HG02763 (cell line): ENCODE measurements at regions not wholly inside any gene's neighbourhood (a gene's known extent, or its start where the extent isn't known, plus 50 kb on each side); places are given as distances from the start of the nearest gene placed in this dataset.
A peak's percentile ranks its signal among the peaks of the same experiment; 100 is the strongest.
"Not testable (repeated sequence)": the region's sequence is repeated elsewhere in the genome, so short reads cannot be mapped to it uniquely, and the experiment has no call there.

Experiments used
- ATAC-seq: cut with Tn5 transposase; IDR thresholded peaks from one replicate; pipeline ENCODE4 v1.9.1; 2021; ENCODE audit warnings: mild to moderate bottlenecking, moderate library complexity; ENCODE audit not compliant: unreplicated experiment

DNA sequence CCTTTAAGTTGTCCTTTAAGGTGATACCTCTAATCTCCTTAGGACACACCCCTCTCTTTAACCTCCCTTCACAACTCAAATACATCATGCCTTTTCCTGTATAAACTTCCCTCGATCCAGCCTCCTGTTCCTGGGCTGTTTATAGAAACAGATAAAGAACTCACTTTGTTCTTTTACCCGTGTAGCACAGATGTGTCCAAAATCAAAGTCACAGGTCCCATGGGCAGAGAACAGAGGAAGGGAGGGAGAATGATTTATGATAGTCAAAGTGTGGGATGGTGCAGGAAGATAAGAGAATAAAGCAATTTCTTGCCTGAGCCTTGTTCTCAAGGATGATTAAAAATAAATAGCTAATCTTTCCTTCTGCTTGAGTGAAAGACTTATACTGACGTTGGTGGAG lies 50.3 kb upstream of the CABCOCO1 start:
- ATAC-seq: no peak

DNA sequence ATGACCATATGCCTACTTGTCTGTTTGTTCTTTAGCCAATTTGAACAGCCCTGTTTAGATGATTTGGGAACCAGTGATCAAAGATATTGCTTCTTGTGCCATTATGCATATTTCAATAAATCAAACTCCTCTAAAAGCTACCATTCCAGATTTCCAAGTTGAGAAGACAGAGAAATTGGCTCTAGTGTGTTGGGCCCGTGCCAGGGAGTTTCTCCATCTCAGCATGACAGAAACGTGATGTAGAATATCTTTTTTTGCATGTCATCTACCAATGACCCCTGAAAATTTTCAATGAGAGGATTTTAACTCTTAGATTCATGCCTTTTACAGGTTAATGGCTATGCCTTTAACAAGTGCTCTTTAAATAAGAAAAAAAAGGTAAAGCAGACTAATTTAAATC lies 50.7 kb upstream of the CABCOCO1 start:
- no peak for ATAC-seq

DNA sequence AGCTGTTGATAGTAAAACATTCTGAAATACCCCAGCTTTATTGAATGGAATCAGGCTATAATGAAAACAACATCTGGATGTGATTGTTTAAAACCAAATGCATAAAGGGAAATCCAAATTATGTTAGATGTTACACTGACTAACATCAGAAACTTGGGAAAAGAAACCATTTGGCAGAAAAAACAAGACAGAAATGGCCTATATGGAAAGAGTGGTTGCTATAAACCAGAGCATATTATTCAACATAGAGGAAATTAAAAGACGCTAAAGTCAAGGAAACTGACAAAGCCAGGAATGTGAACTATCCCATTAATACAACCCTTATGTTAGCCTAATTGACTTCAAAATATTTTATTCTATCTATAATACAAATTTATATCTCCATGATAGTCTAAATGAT lies 53.0 kb upstream of the CABCOCO1 start:
- no peak for ATAC-seq

DNA sequence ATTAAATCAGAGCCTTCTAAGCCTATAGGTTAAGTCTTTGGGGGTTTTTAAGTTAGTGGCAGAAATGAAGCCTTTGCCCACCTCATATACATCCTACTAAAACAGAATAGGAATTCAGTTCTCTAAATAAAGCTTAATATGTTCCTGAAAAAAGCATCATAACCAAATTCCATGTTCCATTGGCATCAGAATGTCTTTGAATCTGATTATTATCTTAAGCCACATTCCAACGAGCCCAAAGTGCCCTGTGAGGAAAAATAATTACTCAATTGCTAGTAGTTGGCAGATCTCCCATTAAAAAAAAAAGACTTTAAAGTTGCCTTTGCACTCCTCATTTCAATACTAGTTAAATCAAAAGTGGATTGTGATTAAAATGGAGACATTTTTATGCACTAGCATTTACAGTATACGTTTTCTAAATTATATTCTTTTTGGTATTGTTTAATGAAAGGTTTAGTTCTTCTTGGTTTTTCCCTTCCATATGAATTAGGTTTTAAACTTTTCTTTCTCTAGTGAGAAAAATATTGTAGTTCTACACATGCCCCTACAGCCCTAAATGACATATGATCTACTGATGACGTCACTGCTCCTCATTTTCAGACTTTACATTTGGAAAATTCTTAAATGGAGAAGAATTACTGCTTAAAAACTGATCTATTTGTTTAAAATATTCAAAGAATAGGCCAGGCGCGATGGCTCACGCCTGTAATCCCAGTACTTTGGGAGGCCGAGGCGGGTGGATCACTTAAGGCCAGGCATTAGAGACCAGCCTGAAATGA lies 54.3 kb upstream of the CABCOCO1 start:
- no peak for ATAC-seq

DNA sequence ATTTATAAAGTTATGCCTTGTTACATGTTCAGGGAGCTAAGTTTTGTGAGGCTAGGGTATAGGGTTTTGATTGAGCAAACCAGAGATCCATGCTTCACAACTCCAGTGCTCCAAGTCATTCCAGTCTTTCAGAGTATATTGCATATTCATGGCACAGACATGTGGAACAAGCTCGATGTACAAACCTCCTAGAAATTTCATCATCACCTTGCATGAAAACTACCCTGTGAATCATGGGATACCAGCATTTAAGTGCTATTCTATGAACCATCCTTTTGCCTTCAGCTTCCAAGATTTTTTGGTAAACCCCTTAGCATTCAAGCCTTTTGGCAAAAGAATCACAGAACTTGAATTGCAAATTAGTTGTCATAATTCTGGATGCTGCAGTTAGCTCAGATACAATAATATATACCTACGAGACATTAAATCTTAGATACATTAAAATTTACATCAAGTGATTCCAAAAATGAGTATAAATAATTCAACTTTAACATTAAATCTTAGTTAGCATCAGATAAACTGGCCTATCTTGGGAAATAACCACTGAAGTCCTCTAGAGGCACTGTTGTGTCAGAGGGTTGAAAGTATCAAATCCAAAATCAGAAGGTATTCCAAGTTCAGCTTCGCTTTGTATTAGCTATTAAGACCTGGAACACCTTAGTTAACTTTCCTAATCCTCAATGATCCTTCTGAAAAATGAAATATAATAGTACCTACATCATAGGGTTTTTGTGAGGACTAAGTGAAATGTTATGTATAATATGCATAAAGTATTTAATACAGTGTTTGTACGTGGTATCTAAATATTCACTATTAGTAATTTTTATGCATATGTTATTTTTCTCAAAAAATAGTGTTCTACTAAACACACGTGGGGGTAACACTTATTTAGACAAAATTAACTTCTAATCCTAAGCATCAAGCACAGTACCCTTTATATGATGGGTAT lies 55.5 kb upstream of the CABCOCO1 start:
- no peak for ATAC-seq

DNA sequence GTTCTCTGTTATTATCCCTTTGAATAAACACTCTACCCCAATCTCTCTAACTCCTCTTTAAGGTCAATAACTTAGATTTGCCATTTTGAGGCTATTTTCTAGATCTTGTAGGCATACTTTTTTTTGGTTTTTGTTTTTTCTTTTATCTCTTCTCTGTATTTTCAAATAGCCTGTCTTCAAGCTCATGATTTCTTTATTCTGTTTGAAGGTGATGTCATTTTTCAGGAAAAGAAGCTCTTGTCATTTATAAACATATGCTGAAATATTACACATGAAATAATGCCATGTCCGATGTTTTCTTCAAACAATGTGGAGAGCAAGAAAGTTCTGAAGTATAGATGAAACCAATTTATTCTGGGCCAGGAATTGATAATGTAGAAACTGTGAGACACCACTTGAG lies 57.5 kb upstream of the CABCOCO1 start:
- no peak for ATAC-seq

DNA sequence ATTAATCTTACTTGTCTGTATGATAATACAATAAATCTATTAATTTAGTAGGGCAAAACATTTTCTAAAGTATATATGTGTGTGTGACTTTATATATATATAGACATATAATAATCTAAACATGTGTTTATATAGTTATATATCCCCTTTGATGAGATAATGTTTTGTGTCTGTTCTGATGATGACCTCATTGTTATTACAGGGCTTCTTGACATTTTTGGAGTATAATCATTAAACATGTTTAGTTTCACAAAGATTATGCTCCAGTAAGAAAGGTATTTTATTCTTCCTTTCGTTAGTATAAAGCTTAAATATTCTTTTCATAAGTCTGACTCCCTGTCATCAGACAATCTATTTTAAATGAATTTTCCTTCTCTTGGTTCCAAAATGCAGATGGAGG lies 62.3 kb upstream of the CABCOCO1 start:
- ATAC-seq: no peak

DNA sequence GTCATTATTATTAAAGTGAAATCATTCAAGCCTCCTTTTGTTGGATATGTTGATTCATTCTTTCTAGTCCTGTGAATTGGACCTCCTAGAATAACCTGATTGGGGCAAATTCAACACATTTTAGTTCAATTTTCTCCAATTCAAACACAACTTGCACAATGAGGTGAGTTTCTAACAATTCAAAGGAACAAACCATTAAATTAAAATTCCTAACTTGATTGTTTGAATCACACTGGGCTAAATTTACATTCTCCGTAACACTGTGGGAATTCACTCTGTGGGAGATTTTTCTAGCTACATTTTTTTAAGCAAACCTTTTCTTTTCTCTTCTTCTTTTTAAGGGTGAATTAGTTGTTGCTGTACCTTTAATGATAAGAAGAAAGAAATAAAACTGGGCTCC lies 68.3 kb upstream of the CABCOCO1 start:
- no peak for ATAC-seq

DNA sequence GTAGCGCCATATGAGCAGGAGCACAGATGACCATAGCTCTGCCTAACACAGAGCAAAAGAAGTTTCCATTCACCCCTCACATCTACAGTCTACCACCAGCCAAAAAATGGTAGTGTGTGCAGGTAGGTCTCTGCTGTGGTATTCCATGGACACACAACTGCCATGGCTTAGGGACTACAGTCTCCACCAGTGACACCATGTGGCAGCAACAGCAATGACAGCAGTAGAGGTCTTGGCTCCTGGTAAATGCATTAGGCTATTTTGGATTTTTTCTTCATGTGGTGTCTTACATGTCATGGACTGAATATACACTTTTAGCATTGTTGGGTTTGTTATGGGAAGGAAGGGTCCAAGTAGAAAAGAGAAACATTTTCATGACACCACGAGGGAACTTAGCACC lies 70.1 kb upstream of the CABCOCO1 start:
- peak; percentile 54 for ATAC-seq

DNA sequence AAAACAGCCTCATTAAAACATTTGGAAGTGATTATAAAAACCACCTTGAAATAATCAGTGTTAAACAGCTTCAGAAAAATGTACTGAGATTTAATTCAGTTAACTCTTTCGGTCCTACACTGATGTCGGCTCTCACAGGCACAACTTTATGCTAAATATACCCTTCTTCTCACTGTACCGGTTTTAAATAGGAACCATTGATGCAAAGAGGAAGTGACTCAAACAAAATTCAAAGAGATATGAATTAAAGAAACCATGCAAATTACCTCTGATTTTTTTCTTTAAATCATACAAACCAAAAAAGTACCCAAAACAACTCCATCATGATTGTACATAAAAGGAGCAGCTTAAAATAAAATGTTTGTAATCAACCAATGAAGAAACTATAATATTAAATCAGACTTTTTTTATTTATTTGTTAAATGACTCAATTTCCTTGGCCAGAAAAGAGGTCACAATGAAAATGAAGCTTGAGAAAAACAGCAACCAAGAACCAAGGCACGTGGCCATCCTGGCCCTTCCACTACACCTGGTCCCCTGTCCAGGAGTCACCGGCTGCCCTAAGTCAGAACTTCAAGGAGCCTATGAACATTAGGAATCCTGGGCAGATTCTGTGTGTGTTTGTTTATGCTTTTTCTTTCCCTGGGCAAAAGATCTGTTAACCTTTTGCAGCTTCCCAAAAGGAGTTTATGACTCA lies 73.0 kb upstream of the CABCOCO1 start:
- no peak for ATAC-seq

DNA sequence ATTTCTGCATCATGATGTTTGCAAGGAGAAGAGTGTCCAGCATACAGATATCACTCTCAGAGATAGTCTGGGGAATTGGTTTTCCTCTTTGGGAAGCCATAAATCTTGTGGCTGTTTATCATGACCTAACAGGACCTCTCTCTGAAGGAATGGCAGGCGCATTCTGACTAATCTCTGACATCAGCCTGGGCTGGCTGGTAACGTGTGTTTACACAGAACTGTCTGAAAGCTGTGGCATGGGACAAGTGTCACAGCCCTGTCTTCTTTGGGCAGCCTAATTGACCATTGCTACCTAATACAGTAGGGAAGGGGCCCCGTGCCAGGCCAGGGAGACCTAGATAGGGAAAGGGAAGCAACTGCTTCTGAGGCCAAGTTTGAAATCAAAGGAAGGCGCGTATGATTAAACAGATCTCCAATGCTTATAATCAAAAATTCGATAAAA lies 73.9 kb upstream of the CABCOCO1 start:
- no peak for ATAC-seq

DNA sequence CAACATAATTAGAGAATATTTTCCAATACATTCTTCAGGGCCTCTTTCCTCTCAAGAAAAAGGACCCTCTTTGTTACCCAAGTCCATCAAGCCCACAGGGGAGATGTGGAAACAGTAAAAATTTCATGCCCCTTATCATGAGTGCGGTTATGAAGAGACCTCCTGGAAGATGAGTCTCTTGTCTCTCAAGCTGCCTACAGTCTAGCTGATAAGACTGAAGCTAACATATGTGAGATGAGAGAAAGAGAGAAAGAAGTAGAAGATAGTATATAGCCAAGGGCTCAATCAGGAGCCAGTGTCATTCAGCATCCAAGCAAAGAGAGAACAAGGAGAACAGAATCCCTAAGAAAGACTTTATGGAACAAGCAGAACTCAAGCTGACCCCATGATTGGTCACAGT lies 75.9 kb upstream of the CABCOCO1 start:
- ATAC-seq: no peak

DNA sequence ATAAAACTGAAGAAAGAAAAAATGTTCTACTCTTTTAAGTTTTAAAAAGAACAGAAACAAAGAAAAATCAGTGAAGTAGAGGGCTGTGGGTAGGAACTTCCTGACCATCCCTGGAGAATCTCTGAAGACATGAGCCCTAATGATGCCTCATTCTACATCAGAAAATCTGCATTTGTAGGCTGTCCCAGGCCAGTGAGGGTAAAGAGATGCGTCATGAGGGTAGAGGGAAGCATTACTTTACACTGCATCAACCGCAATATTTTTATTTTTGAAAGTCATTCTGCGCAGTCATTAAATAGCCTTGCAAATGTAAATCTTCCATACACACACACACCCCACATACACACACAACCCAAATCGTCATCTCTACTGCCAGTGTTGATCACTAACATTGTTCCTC lies 82.1 kb upstream of the CABCOCO1 start:
- no peak for ATAC-seq

DNA sequence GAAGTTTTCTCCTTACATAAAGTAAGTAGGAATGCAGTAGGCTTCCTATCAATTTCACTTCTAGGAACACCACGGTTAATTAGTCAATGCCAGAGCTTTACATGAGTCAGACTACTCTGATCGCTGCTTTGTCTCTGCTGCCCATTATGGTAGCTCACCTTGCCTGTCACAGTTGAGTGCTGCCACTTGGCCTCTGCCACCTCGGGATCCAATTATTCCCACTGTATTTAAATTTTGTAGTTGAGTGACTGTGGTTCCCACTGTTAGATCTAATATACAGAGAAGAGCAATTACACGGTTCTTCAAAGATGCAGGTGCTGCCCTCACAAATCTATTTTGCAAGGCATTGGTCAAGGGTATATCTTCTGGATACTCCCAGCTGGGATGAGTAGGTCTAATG lies 92.5 kb upstream of the CABCOCO1 start:
- ATAC-seq: not testable (repeated sequence)

DNA sequence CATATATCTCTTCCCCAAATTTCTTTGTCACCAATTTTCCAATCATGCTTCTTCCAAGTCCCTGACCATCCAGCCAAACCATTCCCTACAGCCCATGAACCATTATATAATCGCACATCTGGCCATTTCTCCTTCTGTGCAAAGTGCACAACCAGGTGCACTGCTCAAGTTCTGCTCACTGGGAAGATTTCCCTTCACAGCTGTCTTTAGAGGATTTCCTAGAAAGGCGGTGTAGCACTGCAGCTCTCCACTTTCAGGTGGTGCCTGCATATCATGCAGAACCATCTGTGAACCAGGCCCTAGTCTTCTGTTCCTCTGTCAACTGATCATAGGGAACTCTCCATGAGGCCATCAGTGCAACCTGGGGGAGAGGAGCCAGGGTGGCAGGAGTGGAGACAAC lies 95.0 kb upstream of the CABCOCO1 start:
- ATAC-seq: no peak

DNA sequence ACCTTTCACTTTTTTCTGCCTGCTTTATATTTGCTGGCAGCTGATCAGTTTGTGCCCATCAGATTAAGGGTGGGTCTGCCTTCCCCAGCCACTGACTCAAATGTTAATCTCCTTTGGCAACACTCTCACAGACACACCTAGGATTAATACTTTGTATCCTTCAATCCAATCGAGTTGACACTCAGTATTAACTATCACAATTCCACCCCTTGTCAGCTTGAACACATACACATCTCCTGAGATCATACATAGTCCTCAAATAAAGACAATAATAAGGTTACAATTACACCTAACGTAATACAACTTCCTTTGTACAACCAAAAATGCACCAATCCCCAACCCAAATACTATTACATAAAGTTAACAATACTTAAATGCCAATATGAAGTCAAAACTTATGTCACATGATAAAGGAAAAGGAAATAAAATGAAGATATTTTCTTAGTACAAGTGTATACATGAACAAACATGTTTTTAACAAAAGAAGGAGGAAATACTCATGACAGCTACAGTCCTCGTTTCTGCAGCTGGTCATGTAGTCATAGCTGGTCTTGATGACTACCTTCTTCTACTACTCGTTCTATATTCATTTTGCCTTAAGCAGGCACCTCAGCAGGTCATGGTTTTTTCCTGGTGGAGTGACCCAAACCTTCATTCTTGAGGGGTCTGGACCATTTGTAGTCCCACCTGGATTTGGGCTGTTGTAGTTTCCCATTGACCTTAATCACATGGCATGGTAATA lies 96.7 kb upstream of the CABCOCO1 start:
- ATAC-seq: no peak

DNA sequence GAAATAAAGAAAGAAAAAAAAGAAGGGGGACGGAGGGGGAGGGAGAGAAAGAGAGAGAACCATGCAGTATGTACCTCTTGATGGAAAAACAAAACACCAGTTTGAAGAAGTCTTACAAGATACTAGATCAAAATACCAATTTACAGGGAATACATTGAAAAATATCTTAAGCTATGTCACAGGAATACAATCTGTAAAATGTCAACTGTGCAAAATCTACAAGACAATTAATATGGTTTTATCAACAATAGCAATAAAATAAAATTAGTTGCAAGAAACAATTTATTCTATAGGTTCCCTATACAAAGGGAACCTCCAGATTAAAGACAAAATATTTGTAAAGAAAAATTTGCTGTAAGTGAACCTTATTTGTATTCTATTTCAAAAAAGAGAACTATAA lies 98.3 kb upstream of the CABCOCO1 start:
- ATAC-seq: no peak

DNA sequence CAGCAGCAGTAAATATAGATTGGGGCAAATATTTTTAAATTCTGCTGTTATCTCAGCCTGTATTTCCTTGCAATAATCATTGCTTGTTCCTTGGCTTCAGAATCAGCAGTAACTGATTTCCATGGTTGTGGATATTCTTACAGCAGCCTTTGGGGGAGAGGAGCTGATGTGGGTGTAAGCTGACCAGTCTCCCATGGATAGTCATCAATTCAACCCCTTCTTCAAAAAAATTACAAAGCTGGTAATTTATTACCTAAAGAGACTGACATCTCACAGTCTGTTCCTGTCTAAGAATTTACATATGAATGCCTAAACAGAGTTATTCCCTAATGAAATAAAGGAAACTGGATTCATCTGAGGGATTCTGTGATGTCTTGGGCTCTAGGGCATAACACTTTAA lies 103.1 kb upstream of the CABCOCO1 start:
- ATAC-seq: no peak

DNA sequence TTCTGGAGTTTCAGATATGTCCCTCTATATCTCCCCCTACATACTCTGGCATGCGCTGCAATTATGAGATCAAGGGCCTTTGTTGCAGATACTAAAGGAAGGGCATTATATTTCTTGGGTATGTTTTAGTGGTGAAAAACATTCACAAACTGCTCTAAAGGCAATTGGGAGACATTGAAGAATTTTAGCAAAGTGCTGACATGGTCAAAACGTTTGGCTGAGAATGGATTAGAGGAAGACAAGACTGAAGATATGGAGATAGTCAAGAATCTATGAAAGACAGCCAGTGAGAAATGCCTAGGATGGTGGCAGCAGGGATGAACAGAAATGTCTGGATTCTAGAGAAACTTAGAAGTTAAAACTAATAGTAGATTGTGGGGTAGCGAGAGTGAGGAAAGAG lies 104.5 kb upstream of the CABCOCO1 start:
- ATAC-seq: no peak

DNA sequence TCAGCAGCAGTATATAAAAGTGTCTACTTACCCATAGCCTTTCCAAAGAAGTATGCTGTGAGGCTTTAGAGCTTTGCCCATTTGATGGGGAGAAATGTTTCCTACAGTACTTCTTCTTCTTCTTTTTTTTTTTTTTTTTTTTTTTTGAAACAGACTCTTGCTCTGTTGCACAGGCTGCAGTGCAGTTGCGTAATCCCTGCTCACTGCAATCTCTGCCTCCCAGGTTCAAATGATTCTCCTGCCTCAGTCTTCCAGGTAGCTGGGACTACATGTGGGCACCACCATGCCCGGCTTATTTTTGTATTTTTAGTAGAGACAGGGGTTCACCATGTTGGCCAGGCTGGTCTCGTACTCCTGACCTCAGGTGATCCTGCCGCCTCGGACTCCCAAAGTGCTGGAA lies 101.7 kb upstream of the TMEM26 start:
- no peak for ATAC-seq

DNA sequence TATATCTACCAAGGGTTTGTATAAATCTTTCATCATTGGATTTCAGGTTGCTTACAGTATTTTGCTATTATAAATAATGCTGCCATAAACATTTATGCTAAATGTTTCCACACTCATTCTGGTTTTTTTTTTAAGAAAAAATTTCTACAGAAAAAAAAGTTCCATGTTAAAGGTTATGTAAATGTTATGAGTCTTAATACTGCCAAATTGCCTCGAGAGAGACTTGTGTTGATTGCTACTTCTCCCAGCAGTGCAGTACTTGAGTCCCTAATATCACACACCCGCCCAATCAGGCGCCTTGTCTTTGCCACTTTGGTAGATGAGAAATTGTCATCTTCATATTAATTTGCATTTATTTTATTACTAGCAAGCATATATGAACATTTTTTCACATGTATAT lies 96.7 kb upstream of the TMEM26 start:
- ATAC-seq: no peak
